B cell (primary cell): ENCODE measurements at regions not wholly inside any gene's neighbourhood (a gene's known extent, or its start where the extent isn't known, plus 50 kb on each side); places are given as distances from the start of the nearest gene placed in this dataset.

Experiments used
- EZH2 ChIP-seq: IDR thresholded peaks from 2 replicates; pipeline ENCODE4 v1.6.1; 2012; ENCODE audit warnings: borderline replicate concordance, low read depth, mild to moderate bottlenecking, moderate library complexity, low read length; ENCODE audit not compliant: insufficient read depth, poor library complexity, severe bottlenecking
- TF ChIP-seq, protein P1 (sequence below): fragments of 200-600 bp; IDR thresholded peaks from one replicate; pipeline ENCODE4 v1.8.0; 2022; ENCODE audit warnings: antibody characterized with exemption, mild to moderate bottlenecking

DNA sequence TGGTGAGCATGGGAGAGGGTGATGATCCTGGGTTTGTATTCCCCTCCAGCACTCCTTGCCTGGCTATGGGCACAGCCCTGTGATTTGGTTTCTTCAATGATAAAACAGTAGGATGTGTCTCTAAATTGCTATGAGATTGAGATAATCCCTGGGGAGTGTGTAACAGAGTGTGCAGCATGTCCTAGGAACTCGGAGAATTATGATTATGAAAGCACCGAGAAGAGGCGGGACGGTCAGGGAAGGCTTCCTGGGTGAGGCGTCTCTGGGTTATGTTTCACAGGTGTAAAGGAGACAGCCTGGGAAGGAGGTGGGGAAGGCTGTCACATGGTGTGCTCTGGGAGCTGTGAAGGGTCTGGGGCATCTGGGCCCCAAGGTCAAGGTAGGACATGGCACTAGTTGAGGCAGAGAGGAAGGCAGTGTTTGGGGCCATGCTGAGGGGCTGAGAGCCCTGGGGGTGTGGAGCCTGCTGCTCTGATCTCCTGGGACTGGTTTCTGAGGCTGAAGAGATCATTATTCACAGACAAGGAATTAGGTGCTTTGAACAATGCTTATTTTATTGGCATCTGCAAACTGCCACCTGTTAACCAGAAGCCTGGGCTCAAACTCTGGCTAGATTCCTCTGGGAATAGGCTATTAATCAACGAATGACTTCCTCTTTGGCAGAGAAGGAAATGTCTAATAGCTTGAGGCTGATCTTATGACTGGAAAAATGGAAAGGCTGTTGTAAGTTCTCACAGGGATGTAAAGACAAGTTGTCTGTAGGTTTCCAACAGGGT is 73.8 kb upstream of the IL12B start:
- no peak for TF ChIP-seq EZH2
- TF ChIP-seq, protein P1, sequence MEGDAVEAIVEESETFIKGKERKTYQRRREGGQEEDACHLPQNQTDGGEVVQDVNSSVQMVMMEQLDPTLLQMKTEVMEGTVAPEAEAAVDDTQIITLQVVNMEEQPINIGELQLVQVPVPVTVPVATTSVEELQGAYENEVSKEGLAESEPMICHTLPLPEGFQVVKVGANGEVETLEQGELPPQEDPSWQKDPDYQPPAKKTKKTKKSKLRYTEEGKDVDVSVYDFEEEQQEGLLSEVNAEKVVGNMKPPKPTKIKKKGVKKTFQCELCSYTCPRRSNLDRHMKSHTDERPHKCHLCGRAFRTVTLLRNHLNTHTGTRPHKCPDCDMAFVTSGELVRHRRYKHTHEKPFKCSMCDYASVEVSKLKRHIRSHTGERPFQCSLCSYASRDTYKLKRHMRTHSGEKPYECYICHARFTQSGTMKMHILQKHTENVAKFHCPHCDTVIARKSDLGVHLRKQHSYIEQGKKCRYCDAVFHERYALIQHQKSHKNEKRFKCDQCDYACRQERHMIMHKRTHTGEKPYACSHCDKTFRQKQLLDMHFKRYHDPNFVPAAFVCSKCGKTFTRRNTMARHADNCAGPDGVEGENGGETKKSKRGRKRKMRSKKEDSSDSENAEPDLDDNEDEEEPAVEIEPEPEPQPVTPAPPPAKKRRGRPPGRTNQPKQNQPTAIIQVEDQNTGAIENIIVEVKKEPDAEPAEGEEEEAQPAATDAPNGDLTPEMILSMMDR, result no peak
